ENCODE measurements at regions not wholly inside any gene's neighbourhood (a gene's known extent, or its start where the extent isn't known, plus 50 kb on each side); places are given as distances from the start of the nearest gene placed in this dataset.

GRCh38 chr5:4511996-4512656 lies 628.0 kb upstream of the ADAMTS16 start:
- no peak for TF ChIP-seq CTCF (IDR thresholded peaks at IDR 0.05; ENCODE audit: low read depth, low read length, missing control alignments)
- Histone ChIP-seq H3K36me3 (replicated peaks) (no peaks in the 10 kb centered on the region), H3K4me3 (ENCODE audit: low read depth, low read length) (no peak overlapping the region), H3K27me3 (replicated peaks) (no peaks in the 10 kb centered on the region), H3K27ac (no peak overlapping the region)
- in situ Hi-C loops (cut with HindIII; ENCODE audit: low pct_ligation_motif_present, low sequenced_read_pairs): no loop called here
- no peak for DNase-seq

GRCh38 chr5:4513381-4513780 lies 626.7 kb upstream of the ADAMTS16 start:
- no peaks in the 10 kb centered on the region for H3K36me3 ChIP-seq (replicated peaks)
- DNase-seq: no peak
- H3K4me3 ChIP-seq (ENCODE audit: low read depth, low read length): no peak overlapping the region
- H3K27me3 ChIP-seq (replicated peaks): no peaks in the 10 kb centered on the region
- H3K27ac ChIP-seq: no peak overlapping the region
- in situ Hi-C loops (cut with HindIII; ENCODE audit: low pct_ligation_motif_present, low sequenced_read_pairs): no loop called here
- no peak for TF ChIP-seq CTCF (IDR thresholded peaks at IDR 0.05; ENCODE audit: low read depth, low read length, missing control alignments)

- H3K36me3 ChIP-seq (replicated peaks): no peaks in the 10 kb centered on the region
- no peaks in the 10 kb centered on the region for H3K27me3 ChIP-seq (replicated peaks)
- no peak for DNase-seq
- in situ Hi-C loops (cut with HindIII; ENCODE audit: low pct_ligation_motif_present, low sequenced_read_pairs): no loop called here
- H3K27ac ChIP-seq: no peak overlapping the region
- H3K4me3 ChIP-seq (ENCODE audit: low read depth, low read length): no peak overlapping the region
- no peak for TF ChIP-seq CTCF (IDR thresholded peaks at IDR 0.05; ENCODE audit: low read depth, low read length, missing control alignments)
Observed at GRCh38 chr5:4514067-4514648, 626.0 kb upstream of the ADAMTS16 start.

GRCh38 chr5:4518903-4519672 lies 621.0 kb upstream of the ADAMTS16 start:
- Histone ChIP-seq H3K4me3 (ENCODE audit: low read depth, low read length) (no peak overlapping the region), H3K36me3 (replicated peaks) (no peaks in the 10 kb centered on the region), H3K27me3 (replicated peaks) (no peaks in the 10 kb centered on the region), H3K27ac (no peak overlapping the region)
- no peak for DNase-seq
- no peak for TF ChIP-seq CTCF (IDR thresholded peaks at IDR 0.05; ENCODE audit: low read depth, low read length, missing control alignments)
- in situ Hi-C loops (cut with HindIII; ENCODE audit: low pct_ligation_motif_present, low sequenced_read_pairs): no loop called here

- Histone ChIP-seq H3K36me3 (replicated peaks) (no peaks in the 10 kb centered on the region), H3K27me3 (replicated peaks) (no peaks in the 10 kb centered on the region), H3K4me3 (ENCODE audit: low read depth, low read length) (no peak overlapping the region), H3K27ac (no peak overlapping the region)
- in situ Hi-C loops (cut with HindIII; ENCODE audit: low pct_ligation_motif_present, low sequenced_read_pairs): no loop called here
- DNase-seq: no peak
- no peak for TF ChIP-seq CTCF (IDR thresholded peaks at IDR 0.05; ENCODE audit: low read depth, low read length, missing control alignments)
Observed at GRCh38 chr5:4520559-4520958, 619.6 kb upstream of the ADAMTS16 start.
